H1 (cell line): ENCODE measurements at regions not wholly inside any gene's neighbourhood (a gene's known extent, or its start where the extent isn't known, plus 50 kb on each side); places are given as distances from the start of the nearest gene placed in this dataset.

Source experiments
- CTCF ChIA-PET: fragments of 300-600 bp; sonication (Branson Sonifier 250); formaldehyde crosslinking; loops from one replicate; lab custom pipeline; 2021; ENCODE audit not compliant: partially characterized antibody; lab: Charles Lee
- POLR2A ChIA-PET: fragments of 300-600 bp; sonication (Branson Sonifier 250); formaldehyde crosslinking; loops from one replicate; lab custom pipeline; 2021; ENCODE audit warnings: inconsistent platforms; ENCODE audit not compliant: partially characterized antibody; lab: Charles Lee
- DNase-seq, 2 experiments: peaks; one replicate each; pipeline versions ENCODE4 v3.0.0 to v3.0.0-alpha.2; 2010 to 2022; ENCODE audit warnings: low spot score in 2 of 2, low read depth in 1 of 2, mixed read lengths in 1 of 2
- FAIRE-seq: peaks from 2 replicates; lab custom pipeline; 2011; peaks lifted over from hg19 to GRCh38; lab: Jason Lieb, UNC
- H2AFZ ChIP-seq: 2 replicates; pipeline ENCODE4 v1.8.1; 2012; ENCODE audit warnings: low read length, inconsistent platforms
- H2AK5ac ChIP-seq: 2 replicates; pipeline ENCODE4 v1.6.1; 2013; ENCODE audit warnings: low read depth, low read length
- H2BK120ac ChIP-seq: replicated peaks from 2 replicates; pipeline ENCODE3; 2013; ENCODE audit warnings: low read depth, low read length, inconsistent platforms
- H2BK12ac ChIP-seq: 2 replicates; pipeline ENCODE4 v1.6.1; 2013; ENCODE audit warnings: low read depth, low read length
- H2BK15ac ChIP-seq: 2 replicates; pipeline ENCODE4 v1.6.1; 2013; ENCODE audit warnings: low read length
- H2BK20ac ChIP-seq: 2 replicates; pipeline ENCODE4 v1.6.1; 2013; ENCODE audit warnings: low read length
- H2BK5ac ChIP-seq: 2 replicates; pipeline ENCODE4 v1.6.1; 2013; ENCODE audit warnings: low read depth, low read length
- H3K14ac ChIP-seq: 2 replicates; pipeline ENCODE4 v1.6.1; 2013; ENCODE audit warnings: inconsistent platforms; ENCODE audit not compliant: insufficient read length
- H3K18ac ChIP-seq: 2 replicates; pipeline ENCODE4 v1.6.1; 2013; ENCODE audit warnings: low read length; ENCODE audit errors: extremely low read depth
- H3K23ac ChIP-seq: 2 replicates; pipeline ENCODE4 v1.6.1; 2013; ENCODE audit warnings: inconsistent platforms; ENCODE audit not compliant: insufficient read length
- H3K23me2 ChIP-seq: 2 replicates; pipeline ENCODE4 v1.6.1; 2013; ENCODE audit warnings: low read depth, low read length
- H3K27ac ChIP-seq: 2 replicates; pipeline ENCODE4 v1.6.1; 2011; ENCODE audit warnings: low read depth, low read length, inconsistent platforms
- H3K27me3 ChIP-seq, 4 experiments: replicated peaks in 1 of 4; 1 replicate in 1 of 4; 2 replicates in 3 of 4; pipeline versions ENCODE4 v1.6.1 to v1.8.1; 2011 to 2013; ENCODE audit warnings: low read length in 3 of 4, mild to moderate bottlenecking in 3 of 4, inconsistent platforms in 2 of 4, mixed read lengths in 2 of 4, moderate library complexity in 1 of 4; ENCODE audit not compliant: control insufficient read depth in 3 of 4, insufficient read depth in 3 of 4; ENCODE audit errors: extremely low read depth in 1 of 4
- H3K36me3 ChIP-seq, 4 experiments: 2 replicates each; pipeline versions ENCODE4 v1.6.1 to v1.8.1; 2011 to 2013; ENCODE audit warnings: mild to moderate bottlenecking in 4 of 4, low read length in 3 of 4, moderate library complexity in 2 of 4, control low read depth in 1 of 4, inconsistent platforms in 1 of 4; ENCODE audit not compliant: insufficient read depth in 4 of 4, control insufficient read depth in 2 of 4
- H3K4ac ChIP-seq: replicated peaks from 2 replicates; pipeline ENCODE3; 2013; ENCODE audit warnings: low read length, low read depth, mixed read lengths, inconsistent platforms; ENCODE audit not compliant: insufficient read length
- H3K4me1 ChIP-seq, 4 experiments: replicated peaks in 1 of 4; 1 replicate in 1 of 4; 2 replicates in 3 of 4; pipeline versions ENCODE4 v1.6.1 to v1.8.1; 2011 to 2013; ENCODE audit warnings: low read length in 3 of 4, inconsistent platforms in 2 of 4, mixed read lengths in 1 of 4; ENCODE audit not compliant: insufficient read depth in 4 of 4, control insufficient read depth in 3 of 4
- H3K4me2 ChIP-seq, 2 experiments: 2 replicates each; pipeline versions ENCODE4 v1.6.1 to v1.8.1; 2011 to 2013; ENCODE audit warnings: low read depth in 2 of 2, low read length in 2 of 2, control low read depth in 1 of 2, inconsistent platforms in 1 of 2, mild to moderate bottlenecking in 1 of 2; ENCODE audit not compliant: insufficient read depth in 1 of 2
- H3K4me3 ChIP-seq, 4 experiments: fragments of 200-600, 300-600 bp in 1 of 4; sonication (generic), shearing (Covaris generic), sonication (Bioruptor Twin) in 1 of 4; 2 replicates each; pipeline versions ENCODE4 v1.5.1 to v1.8.1; 2011 to 2016; ENCODE audit warnings: low read length in 4 of 4, low read depth in 3 of 4, control low read depth in 2 of 4, inconsistent platforms in 2 of 4, mild to moderate bottlenecking in 2 of 4, mixed read lengths in 1 of 4, moderate library complexity in 1 of 4; ENCODE audit not compliant: insufficient read depth in 2 of 4; ENCODE audit errors: extremely low read depth in 1 of 4
- H3K56ac ChIP-seq: replicated peaks from 2 replicates; pipeline ENCODE3; 2013; ENCODE audit warnings: low read depth, mild to moderate bottlenecking, mixed read lengths, low read length, inconsistent platforms; ENCODE audit not compliant: insufficient read length
- H3K79me1 ChIP-seq: 2 replicates; pipeline ENCODE4 v1.6.1; 2013; ENCODE audit warnings: low read depth, low read length, control low read depth
- H3K79me2 ChIP-seq, 2 experiments: 2 replicates each; pipeline versions ENCODE4 v1.6.1 to v1.8.1; 2012 to 2013; ENCODE audit warnings: low read length in 2 of 2, mild to moderate bottlenecking in 2 of 2, inconsistent platforms in 1 of 2; ENCODE audit not compliant: insufficient read depth in 2 of 2, control insufficient read depth in 1 of 2
- H3K9ac ChIP-seq, 4 experiments: replicated peaks in 1 of 4; 1 replicate in 1 of 4; 2 replicates in 3 of 4; pipeline versions ENCODE4 v1.6.1 to v1.8.1; 2011 to 2013; ENCODE audit warnings: low read depth in 3 of 4, low read length in 3 of 4, control low read depth in 2 of 4, mild to moderate bottlenecking in 2 of 4, moderate library complexity in 2 of 4, inconsistent platforms in 1 of 4; ENCODE audit errors: extremely low read depth in 1 of 4
- H3K9me3 ChIP-seq, 2 experiments: 2 replicates each; pipeline versions ENCODE4 v1.6.1 to v1.8.1; 2012 to 2013; ENCODE audit warnings: mild to moderate bottlenecking in 2 of 2, moderate library complexity in 2 of 2, control low read depth in 1 of 2, inconsistent platforms in 1 of 2, low read depth in 1 of 2, low read length in 1 of 2, mixed read lengths in 1 of 2; ENCODE audit not compliant: insufficient read depth in 2 of 2
- H4K20me1 ChIP-seq, 2 experiments: replicated peaks in 1 of 2; 2 replicates each; pipeline versions ENCODE3 to v1.8.1; 2011 to 2013; ENCODE audit warnings: inconsistent platforms in 2 of 2, low read length in 2 of 2, mild to moderate bottlenecking in 1 of 2; ENCODE audit not compliant: insufficient read depth in 2 of 2, control insufficient read depth in 1 of 2
- H4K5ac ChIP-seq: 2 replicates; pipeline ENCODE4 v1.6.1; 2013; ENCODE audit warnings: low read length, low read depth, mixed read lengths, inconsistent platforms; ENCODE audit not compliant: insufficient read length
- H4K8ac ChIP-seq: 2 replicates; pipeline ENCODE4 v1.8.0; 2013; ENCODE audit warnings: mild to moderate bottlenecking, moderate library complexity, low read length, inconsistent platforms; ENCODE audit not compliant: insufficient read depth; ENCODE audit errors: extremely low read depth
- H4K91ac ChIP-seq: replicated peaks from 2 replicates; pipeline ENCODE3; 2013; ENCODE audit warnings: low read length, mixed read lengths, inconsistent platforms; ENCODE audit not compliant: insufficient read length
- BACH1 ChIP-seq: IDR thresholded peaks from 2 replicates; pipeline ENCODE4 v1.6.1; 2012; ENCODE audit warnings: low read length, improper control_type of control experiment
- FOSL1 ChIP-seq: IDR thresholded peaks from 2 replicates; pipeline ENCODE4 v1.6.1; 2011; ENCODE audit warnings: mild to moderate bottlenecking, low read depth, low read length, moderate library complexity; ENCODE audit not compliant: insufficient read depth
- USF2 ChIP-seq: IDR thresholded peaks from 2 replicates; pipeline ENCODE4 v1.6.1; 2011; ENCODE audit warnings: low read length, improper control_type of control experiment
- whole genome bisulfite sequencing, 2 experiments: shearing (Covaris generic) in 1 of 2; methylation state at CpG; one replicate each; pipeline versions ENCODE4 v1.1.6 to v1.1.7; 2013 to 2015; ENCODE audit warnings: low lambda C conversion rate in 2 of 2, mixed read lengths in 2 of 2, inconsistent platforms in 1 of 2, low coverage in 1 of 2, missing lambda C conversion rate in 1 of 2; ENCODE audit not compliant: insufficient replicate concordance in 2 of 2, insufficient coverage in 1 of 2, insufficient read length in 1 of 2; ENCODE audit errors: extremely low coverage in 1 of 2, missing lambda C conversion rate in 1 of 2; 5-methylcytosine and 5-hydroxymethylcytosine counted together

GRCh38 chr12:100682178-100682577 is 108.7 kb downstream of the GAS2L3 start:
- H3K4ac ChIP-seq: no peak overlapping the region
- no peaks in the 10 kb centered on the region for H3K23me2 ChIP-seq
- no peak for TF ChIP-seq BACH1
- no peak for TF ChIP-seq USF2
- no peak for TF ChIP-seq FOSL1
- no peak overlapping the region for H2BK20ac ChIP-seq
- H3K79me2 ChIP-seq: no peaks in the 10 kb centered on the region
- H2BK120ac ChIP-seq: no peak overlapping the region
- no peaks in the 10 kb centered on the region for H3K27me3 ChIP-seq
- no peak for FAIRE-seq
- WGBS, 2 experiments: 85% methylated on average over 2 of the region's 2 CpGs; no CpG with 5 or more reads in 1 of the 2 experiments
- no peak overlapping the region for H2BK5ac ChIP-seq
- H2AFZ ChIP-seq: no peak overlapping the region
- H3K23ac ChIP-seq: no peak overlapping the region
- H4K91ac ChIP-seq: no peak overlapping the region
- H3K9ac ChIP-seq: no peak overlapping the region
- ChIA-PET POLR2A (no interaction called here), CTCF (interaction anchor here (1.1 to 3.5 kb wide), 3 partner anchors 10 to 34 kb away, joined by 3 to 26 read pairs (median 3); no protein-coding TSS in a partner anchor)
- H4K8ac ChIP-seq: no peak overlapping the region
- H3K18ac ChIP-seq: no peak overlapping the region
- no peak overlapping the region for H3K4me2 ChIP-seq
- peaks cover 9 to 21% of the 10 kb centered on the region in 2 experiments for H3K9me3 ChIP-seq
- no peak for DNase-seq
- no peak overlapping the region for H3K56ac ChIP-seq
- H3K27ac ChIP-seq: no peak overlapping the region
- no peak overlapping the region for H3K4me3 ChIP-seq
- H4K5ac ChIP-seq: no peak overlapping the region
- no peaks in the 10 kb centered on the region for H3K36me3 ChIP-seq
- no peak overlapping the region for H2BK12ac ChIP-seq
- no peak overlapping the region for H2BK15ac ChIP-seq
- peaks cover 0 to 3% (median 0%) of the 10 kb centered on the region in 4 experiments; a peak in 1 of 7 replicates for H3K4me1 ChIP-seq
- no peaks in the 10 kb centered on the region for H3K79me1 ChIP-seq
- H4K20me1 ChIP-seq: no peaks in the 10 kb centered on the region
- H3K14ac ChIP-seq: no peak overlapping the region
- no peak overlapping the region for H2AK5ac ChIP-seq
